Loucy (cell line): ENCODE measurements at regions not wholly inside any gene's neighbourhood (a gene's known extent, or its start where the extent isn't known, plus 50 kb on each side); places are given as distances from the start of the nearest gene placed in this dataset.

ENCODE experiments used
- H2AFZ ChIP-seq: fragments of 200-600 bp; sonication (generic); 2 replicates; pipeline ENCODE4 v1.6.0; 2016; ENCODE audit warnings: antibody characterized with exemption, mild to moderate bottlenecking, low read length, moderate library complexity
- H3F3A ChIP-seq: fragments of 200-600 bp; 2 replicates; pipeline ENCODE4 v1.6.0; 2016; ENCODE audit warnings: antibody characterized with exemption, low read depth, mild to moderate bottlenecking
- H3K27me3 ChIP-seq: fragments of 200-600 bp; sonication (generic); 2 replicates; pipeline ENCODE4 v1.6.1; 2014; ENCODE audit warnings: low read length, mild to moderate bottlenecking; ENCODE audit not compliant: insufficient read depth, poor library complexity, severe bottlenecking
- H3K36me3 ChIP-seq: fragments of 200-600 bp; sonication (generic); 2 replicates; pipeline ENCODE4 v1.6.1; 2016; ENCODE audit warnings: low read length; ENCODE audit not compliant: insufficient read depth
- H3K4me1 ChIP-seq: fragments of 200-600 bp; sonication (generic); 2 replicates; pipeline ENCODE4 v1.5.1; 2014; ENCODE audit warnings: low read length, mild to moderate bottlenecking; ENCODE audit not compliant: insufficient read depth, poor library complexity, severe bottlenecking
- H3K4me2 ChIP-seq: fragments of 200-600 bp; sonication (generic); 2 replicates; pipeline ENCODE4 v1.6.0; 2014; ENCODE audit warnings: antibody characterized with exemption, low read length, low read depth, mild to moderate bottlenecking; ENCODE audit not compliant: poor library complexity, severe bottlenecking
- H3K4me3 ChIP-seq: fragments of 200-600 bp; sonication (generic); 2 replicates; pipeline ENCODE4 v1.5.1; 2014; ENCODE audit warnings: low read length, mild to moderate bottlenecking, mixed read lengths; ENCODE audit not compliant: poor library complexity, severe bottlenecking
- H3K79me2 ChIP-seq: fragments of 200-600 bp; sonication (generic); 2 replicates; pipeline ENCODE4 v1.6.1; 2014; ENCODE audit warnings: low read length; ENCODE audit not compliant: insufficient read depth
- H3K9ac ChIP-seq: fragments of 200-600 bp; sonication (generic); 2 replicates; pipeline ENCODE4 v1.6.0; 2014; ENCODE audit warnings: mild to moderate bottlenecking, low read depth, low read length, moderate library complexity; ENCODE audit not compliant: poor library complexity, severe bottlenecking
- H3K9me2 ChIP-seq: fragments of 200-600 bp; sonication (generic); replicated peaks from 2 replicates; pipeline ENCODE4 v1.6.1; 2016; ENCODE audit warnings: low read depth, low read length, mixed read lengths
- H3K9me3 ChIP-seq: fragments of 200-600 bp; sonication (generic); 2 replicates; pipeline ENCODE4 v1.6.1; 2014; ENCODE audit warnings: mild to moderate bottlenecking, antibody characterized with exemption, low read length, low read depth; ENCODE audit not compliant: insufficient read depth
- H4K20me1 ChIP-seq: fragments of 200-600 bp; sonication (generic); 2 replicates; pipeline ENCODE4 v1.6.0; 2014; ENCODE audit warnings: antibody characterized with exemption, low read length, mild to moderate bottlenecking; ENCODE audit not compliant: insufficient read depth, poor library complexity, severe bottlenecking
- CTCF ChIP-seq: fragments of 200-600 bp; sonication (generic); conservative IDR thresholded peaks from 2 replicates; pipeline ENCODE4 v1.5.1; 2014; ENCODE audit warnings: mild to moderate bottlenecking, antibody characterized with exemption, low read length
- EZH2phosphoT487 ChIP-seq: fragments of 200-600 bp; IDR thresholded peaks from 2 replicates; pipeline ENCODE4 v1.6.1; 2018; ENCODE audit warnings: antibody characterized with exemption, mild to moderate bottlenecking, moderate library complexity, borderline replicate concordance

- Histone ChIP-seq H3K9me2 (no peaks in the 10 kb centered on the region), H3K27me3 (no peaks in the 10 kb centered on the region), H4K20me1 (no peaks in the 10 kb centered on the region), H3K9ac (no peak overlapping the region), H3K4me2 (no peak overlapping the region), H3K9me3 (peaks cover 10% of the 10 kb centered on the region; the same call in 1 of the 2 replicates), H2AFZ (no peak overlapping the region), H3K4me1 (no peaks in the 10 kb centered on the region), H3K79me2 (no peaks in the 10 kb centered on the region), H3K4me3 (no peak overlapping the region), H3K36me3 (no peaks in the 10 kb centered on the region), H3F3A (no peaks in the 10 kb centered on the region)
- TF ChIP-seq CTCF, result no peak
Measured at GRCh38 chr1:4975856-4976255, 321.4 kb downstream of the AJAP1 start.

DNA sequence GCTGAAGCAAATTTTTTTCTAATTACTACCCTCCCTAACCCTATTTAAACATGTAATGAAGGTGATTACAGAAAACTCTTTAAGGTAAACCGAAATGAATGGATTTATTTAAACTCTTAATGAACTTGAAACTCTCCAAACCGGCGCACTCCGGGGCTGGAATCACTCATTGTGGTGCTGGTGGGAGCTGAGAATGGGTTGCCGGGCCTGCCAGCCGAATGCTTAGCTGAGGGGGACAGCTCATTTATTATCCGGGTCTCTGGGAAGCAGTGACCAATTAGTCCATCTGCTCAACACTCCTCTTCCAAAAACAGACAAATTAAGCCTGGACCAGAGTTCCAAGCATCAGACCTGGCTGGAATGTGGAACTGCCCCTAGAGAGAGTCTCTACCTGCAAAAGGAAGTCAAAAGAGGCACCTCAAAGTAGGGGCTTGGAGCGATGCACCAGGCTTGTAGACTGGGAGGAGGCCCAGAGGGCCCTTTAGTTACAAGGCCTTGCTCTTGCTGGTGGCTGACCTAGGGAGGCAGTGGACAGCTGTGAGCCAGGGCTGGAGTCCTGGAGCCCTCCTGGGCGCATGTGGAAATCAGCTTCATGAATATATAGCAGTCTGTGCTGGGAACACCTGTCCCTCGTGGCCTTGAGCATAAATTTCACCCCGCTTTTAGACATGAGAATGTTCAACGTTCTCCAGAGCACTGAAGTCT, 320.7 kb downstream of the AJAP1 start:
- Histone ChIP-seq H3K9me2 (no peaks in the 10 kb centered on the region), H3F3A (no peaks in the 10 kb centered on the region), H3K4me2 (no peak overlapping the region), H3K79me2 (no peaks in the 10 kb centered on the region), H3K36me3 (no peaks in the 10 kb centered on the region), H3K9ac (no peak overlapping the region), H2AFZ (no peak overlapping the region), H3K9me3 (peaks cover 14% of the 10 kb centered on the region; the same call in 1 of the 2 replicates), H3K4me3 (no peak overlapping the region), H3K4me1 (no peaks in the 10 kb centered on the region), H4K20me1 (no peaks in the 10 kb centered on the region), H3K27me3 (no peaks in the 10 kb centered on the region)
- TF ChIP-seq EZH2phosphoT487 (no peak), CTCF (no peak)

- H3F3A ChIP-seq, result no peaks in the 10 kb centered on the region
- no peaks in the 10 kb centered on the region for H3K27me3 ChIP-seq
- TF ChIP-seq CTCF (no peak), EZH2phosphoT487 (no peak)
- peaks cover 12% of the 10 kb centered on the region; the same call in 1 of the 2 replicates for H3K9me3 ChIP-seq
- no peaks in the 10 kb centered on the region for H3K9me2 ChIP-seq
- H3K4me2 ChIP-seq, result no peak overlapping the region
- no peaks in the 10 kb centered on the region for H4K20me1 ChIP-seq
- no peak overlapping the region for H3K4me3 ChIP-seq
- no peaks in the 10 kb centered on the region for H3K36me3 ChIP-seq
- H2AFZ ChIP-seq, result no peak overlapping the region
- H3K9ac ChIP-seq, result no peak overlapping the region
- H3K4me1 ChIP-seq, result no peaks in the 10 kb centered on the region
- no peaks in the 10 kb centered on the region for H3K79me2 ChIP-seq
Measured at GRCh38 chr1:4973341-4973740, 318.9 kb downstream of the AJAP1 start.
